DOHH2 (cell line): ENCODE measurements at regions not wholly inside any gene's neighbourhood (a gene's known extent, or its start where the extent isn't known, plus 50 kb on each side); places are given as distances from the start of the nearest gene placed in this dataset.

ENCODE experiments used
- CTCF ChIP-seq: fragments of 200-600 bp; sonication (generic); IDR thresholded peaks from one replicate; pipeline ENCODE4 v1.5.1; 2014; ENCODE audit warnings: antibody characterized with exemption, mild to moderate bottlenecking, low read depth, low read length; ENCODE audit not compliant: poor library complexity, severe bottlenecking
- EZH2phosphoT487 ChIP-seq: fragments of 200-600 bp; sonication (generic); IDR thresholded peaks from 2 replicates; pipeline ENCODE4 v1.6.1; 2017; ENCODE audit warnings: borderline replicate concordance, mild to moderate bottlenecking, antibody characterized with exemption, low read length, moderate library complexity, mixed read lengths

GRCh38 chr7:113519472-113519871 is 399.3 kb downstream of the PPP1R3A start:
- TF ChIP-seq CTCF (no peak), EZH2phosphoT487 (no peak)
